ENCODE measurements at regions not wholly inside any gene's neighbourhood (a gene's known extent, or its start where the extent isn't known, plus 50 kb on each side); places are given as distances from the start of the nearest gene placed in this dataset.

GRCh38 chr20:8960241-8960640, 108.6 kb upstream of the PLCB4 start:
- Histone ChIP-seq H3K4me1 (ENCODE audit: control insufficient read depth, insufficient read depth, low read length) (no peaks in the 10 kb centered on the region), H3K9me3 (ENCODE audit: control insufficient read depth, low read length) (no peaks in the 10 kb centered on the region), H3K27me3 (ENCODE audit: control insufficient read depth, insufficient read depth, low read length, poor library complexity, severe bottlenecking) (no peaks in the 10 kb centered on the region), H3K27ac (ENCODE audit: low read depth, low read length) (no peak overlapping the region), H3K4me3 (ENCODE audit: low read length) (no peak overlapping the region), H3K9ac (ENCODE audit: extremely low read depth, low read length, poor library complexity, severe bottlenecking) (no peak overlapping the region), H3K36me3 (ENCODE audit: control insufficient read depth, insufficient read depth, low read length) (no peaks in the 10 kb centered on the region)
- TF ChIP-seq CTCF (conservative IDR thresholded peaks at IDR 0.05), result no peak
- Mint-ChIP-seq H3K27ac (no peak overlapping the region), H3K9me3 (no peaks in the 10 kb centered on the region), H3K27me3 (ENCODE audit: insufficient read depth) (peaks cover 6% of the 10 kb centered on the region), H3K4me3 (no peak overlapping the region), H3K4me1 (no peaks in the 10 kb centered on the region), H3K36me3 (ENCODE audit: low read depth) (no peaks in the 10 kb centered on the region)
- no peak for DNase-seq
- WGBS, 2 experiments (ENCODE audit: insufficient coverage in 1 of 2, insufficient read length in 1 of 2), result 91 to 93% methylated on average over 4 of the region's 4 CpGs

GRCh38 chr20:8963330-8963729, 105.6 kb upstream of the PLCB4 start:
- no peaks in the 10 kb centered on the region for H3K4me1 ChIP-seq (ENCODE audit: control insufficient read depth, insufficient read depth, low read length)
- no peak for DNase-seq
- Mint-ChIP-seq H3K36me3 (ENCODE audit: low read depth) (no peaks in the 10 kb centered on the region), H3K27me3 (ENCODE audit: insufficient read depth) (peaks cover 6% of the 10 kb centered on the region), H3K4me3 (no peak overlapping the region), H3K9me3 (peaks cover 8% of the 10 kb centered on the region), H3K27ac (no peak overlapping the region), H3K4me1 (no peaks in the 10 kb centered on the region)
- H3K4me3 ChIP-seq (ENCODE audit: low read length), result no peak overlapping the region
- H3K27ac ChIP-seq (ENCODE audit: low read depth, low read length), result no peak overlapping the region
- TF ChIP-seq CTCF (conservative IDR thresholded peaks at IDR 0.05), result no peak
- H3K36me3 ChIP-seq (ENCODE audit: control insufficient read depth, insufficient read depth, low read length), result no peaks in the 10 kb centered on the region
- H3K27me3 ChIP-seq (ENCODE audit: control insufficient read depth, insufficient read depth, low read length, poor library complexity, severe bottlenecking), result no peaks in the 10 kb centered on the region
- H3K9me3 ChIP-seq (ENCODE audit: control insufficient read depth, low read length), result no peaks in the 10 kb centered on the region
- H3K9ac ChIP-seq (ENCODE audit: extremely low read depth, low read length, poor library complexity, severe bottlenecking), result no peak overlapping the region

GRCh38 chr20:8964959-8965562, 103.8 kb upstream of the PLCB4 start:
- Mint-ChIP-seq H3K27me3 (ENCODE audit: insufficient read depth) (peaks cover 6% of the 10 kb centered on the region), H3K9me3 (peaks cover 11% of the 10 kb centered on the region), H3K4me1 (no peaks in the 10 kb centered on the region), H3K36me3 (ENCODE audit: low read depth) (no peaks in the 10 kb centered on the region), H3K4me3 (no peak overlapping the region), H3K27ac (no peak overlapping the region)
- no peak for DNase-seq
- TF ChIP-seq CTCF (conservative IDR thresholded peaks at IDR 0.05), result no peak
- WGBS, 2 experiments (ENCODE audit: insufficient coverage in 1 of 2, insufficient read length in 1 of 2), result 94% methylated on average over 4 to 5 of the region's 5 CpGs
- H3K9ac ChIP-seq (ENCODE audit: extremely low read depth, low read length, poor library complexity, severe bottlenecking), result no peak overlapping the region
- no peaks in the 10 kb centered on the region for H3K27me3 ChIP-seq (ENCODE audit: control insufficient read depth, insufficient read depth, low read length, poor library complexity, severe bottlenecking)
- no peaks in the 10 kb centered on the region for H3K9me3 ChIP-seq (ENCODE audit: control insufficient read depth, low read length)
- H3K4me3 ChIP-seq (ENCODE audit: low read length), result no peak overlapping the region
- no peak overlapping the region for H3K27ac ChIP-seq (ENCODE audit: low read depth, low read length)
- no peaks in the 10 kb centered on the region for H3K4me1 ChIP-seq (ENCODE audit: control insufficient read depth, insufficient read depth, low read length)
- H3K36me3 ChIP-seq (ENCODE audit: control insufficient read depth, insufficient read depth, low read length), result no peaks in the 10 kb centered on the region
